RWPE2 (cell line): ENCODE measurements at regions not wholly inside any gene's neighbourhood (a gene's known extent, or its start where the extent isn't known, plus 50 kb on each side); places are given as distances from the start of the nearest gene placed in this dataset.

Experiments
- ATAC-seq: fragments of 200-7000 bp; cut with Tn5 transposase; 3 replicates; pipeline ENCODE4 v1.9.1; 2021; ENCODE audit warnings: low read depth
- DNase-seq: peaks from one replicate; pipeline ENCODE4 v3.0.0-alpha.2; 2020; ENCODE audit warnings: low spot score
- H3K27ac ChIP-seq: fragments of 450-650 bp; 2 replicates; pipeline ENCODE4 v1.5.1; 2017; ENCODE audit warnings: mild to moderate bottlenecking; ENCODE audit not compliant: poor library complexity, severe bottlenecking
- H3K27me3 ChIP-seq: fragments of 250-450 bp; sonication (Bioruptor Pico); 2 replicates; pipeline ENCODE4 v1.5.1; 2021; ENCODE audit warnings: mild to moderate bottlenecking, moderate library complexity; ENCODE audit not compliant: insufficient read depth, poor library complexity, severe bottlenecking
- H3K36me3 ChIP-seq: fragments of 250-450 bp; sonication (Bioruptor Pico); 2 replicates; pipeline ENCODE4 v1.5.1; 2020; ENCODE audit warnings: low read depth, mild to moderate bottlenecking, moderate library complexity
- H3K4me1 ChIP-seq: fragments of 250-450 bp; sonication (Bioruptor Pico); 2 replicates; pipeline ENCODE4 v1.5.1; 2021; ENCODE audit warnings: mild to moderate bottlenecking, moderate library complexity; ENCODE audit not compliant: insufficient read depth, poor library complexity, severe bottlenecking
- H3K4me3 ChIP-seq: fragments of 250-450 bp; sonication (Bioruptor Pico); 2 replicates; pipeline ENCODE4 v1.5.1; 2021; ENCODE audit warnings: mild to moderate bottlenecking, moderate library complexity; ENCODE audit not compliant: severe bottlenecking
- H3K9me3 ChIP-seq: fragments of 250-450 bp; sonication (Bioruptor Pico); 2 replicates; pipeline ENCODE4 v1.5.1; 2021; ENCODE audit warnings: mild to moderate bottlenecking, moderate library complexity; ENCODE audit not compliant: severe bottlenecking
- CTCF ChIP-seq: fragments of 450-650 bp; IDR thresholded peaks from one replicate; pipeline ENCODE4 v1.5.1; 2017; ENCODE audit warnings: mild to moderate bottlenecking, moderate library complexity; ENCODE audit not compliant: poor library complexity, severe bottlenecking

DNA sequence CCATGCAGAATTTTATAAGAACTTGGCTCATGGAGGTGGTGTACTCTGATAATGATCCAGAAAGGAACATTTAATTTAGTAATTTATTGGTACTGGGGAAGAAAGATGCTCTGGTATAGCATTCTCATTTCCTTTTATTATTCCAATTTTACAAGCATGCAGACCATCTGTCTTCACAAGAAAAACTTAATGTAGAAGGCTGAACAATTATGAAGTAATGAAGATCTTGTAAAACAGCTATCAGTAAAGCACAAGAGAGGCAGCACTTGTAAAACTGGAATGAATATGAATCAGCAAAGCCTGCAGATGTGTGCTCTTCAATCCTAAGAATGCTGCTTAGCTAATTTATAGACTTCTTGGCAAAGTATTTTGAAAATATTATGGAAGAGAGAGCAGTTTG is 300.0 kb downstream of the YTHDC2 start:
- Histone ChIP-seq H3K4me1 (peaks cover 6% of the 10 kb centered on the region), H3K4me3 (no peak overlapping the region), H3K36me3 (no peaks in the 10 kb centered on the region), H3K27ac (no peak overlapping the region), H3K9me3 (no peaks in the 10 kb centered on the region), H3K27me3 (no peaks in the 10 kb centered on the region)
- ATAC-seq (no peak), DNase-seq (no peak)
- no peak for TF ChIP-seq CTCF

DNA sequence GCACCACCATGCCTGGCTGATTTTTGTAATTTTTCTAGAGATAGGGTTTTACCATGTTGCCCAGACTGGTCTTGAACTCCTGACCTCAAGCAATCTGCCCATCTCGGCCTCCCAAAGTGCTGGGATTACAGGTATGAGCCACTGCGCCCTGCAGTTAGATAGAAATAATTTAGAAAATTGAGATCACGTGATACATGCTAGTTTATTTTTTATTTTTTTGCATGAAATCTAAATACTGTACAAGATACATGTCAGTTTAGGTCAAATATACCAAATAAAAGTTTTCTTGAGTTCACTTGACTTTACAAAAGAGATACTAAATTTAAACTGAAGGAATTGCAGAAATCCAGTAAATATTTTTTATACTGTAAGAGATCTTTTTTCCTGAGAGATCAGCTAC is 304.2 kb downstream of the YTHDC2 start:
- Histone ChIP-seq H3K4me1 (peaks cover 6% of the 10 kb centered on the region), H3K9me3 (no peaks in the 10 kb centered on the region), H3K27ac (no peak overlapping the region), H3K27me3 (peaks cover 3% of the 10 kb centered on the region), H3K36me3 (no peaks in the 10 kb centered on the region), H3K4me3 (no peak overlapping the region)
- no peak for DNase-seq
- no peak for ATAC-seq
- no peak for TF ChIP-seq CTCF

DNA sequence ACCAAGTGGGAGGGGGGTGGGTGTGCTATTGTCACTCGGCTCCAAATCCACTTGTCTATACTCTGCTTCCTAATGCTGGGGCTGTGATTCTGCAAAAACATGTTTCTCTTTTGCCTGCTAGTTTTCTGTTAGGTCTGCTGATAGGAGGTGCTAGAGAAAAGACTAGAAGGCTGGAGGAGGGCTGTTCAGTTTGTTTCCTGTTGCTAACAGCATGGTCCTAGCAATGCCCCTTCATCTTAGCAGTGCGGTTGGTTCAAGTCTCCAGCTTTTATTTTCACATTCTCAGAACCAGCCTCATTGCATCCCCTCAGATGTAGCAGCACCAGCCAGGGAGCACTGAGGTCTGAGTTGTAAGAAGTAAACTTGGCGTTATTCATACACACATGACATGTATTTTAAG is 310.2 kb downstream of the YTHDC2 start:
- DNase-seq (no peak), ATAC-seq (no peak)
- Histone ChIP-seq H3K4me1 (no peaks in the 10 kb centered on the region), H3K27me3 (peaks cover 3% of the 10 kb centered on the region), H3K4me3 (no peak overlapping the region), H3K36me3 (no peaks in the 10 kb centered on the region), H3K9me3 (no peaks in the 10 kb centered on the region), H3K27ac (no peak overlapping the region)
- TF ChIP-seq CTCF, result no peak

GRCh38 chr5:113824307-113824706 is 310.8 kb downstream of the YTHDC2 start:
- H3K36me3 ChIP-seq, result no peaks in the 10 kb centered on the region
- no peaks in the 10 kb centered on the region for H3K4me1 ChIP-seq
- H3K4me3 ChIP-seq, result no peak overlapping the region
- no peaks in the 10 kb centered on the region for H3K9me3 ChIP-seq
- no peak for TF ChIP-seq CTCF
- no peak overlapping the region for H3K27ac ChIP-seq
- no peak; the same call in 2 of the 3 replicates for ATAC-seq
- peaks cover 3% of the 10 kb centered on the region for H3K27me3 ChIP-seq
- DNase-seq, result no peak

- Histone ChIP-seq H3K9me3 (no peaks in the 10 kb centered on the region), H3K36me3 (no peaks in the 10 kb centered on the region), H3K27me3 (peaks cover 3% of the 10 kb centered on the region), H3K4me1 (no peaks in the 10 kb centered on the region), H3K27ac (no peak overlapping the region), H3K4me3 (no peak overlapping the region)
- TF ChIP-seq CTCF, result no peak
- DNase-seq (no peak), ATAC-seq (no peak)
Measured at GRCh38 chr5:113825176-113825575, 311.7 kb downstream of the YTHDC2 start.
